ENCODE measurements at regions not wholly inside any gene's neighbourhood (a gene's known extent, or its start where the extent isn't known, plus 50 kb on each side); places are given as distances from the start of the nearest gene placed in this dataset.

DNA sequence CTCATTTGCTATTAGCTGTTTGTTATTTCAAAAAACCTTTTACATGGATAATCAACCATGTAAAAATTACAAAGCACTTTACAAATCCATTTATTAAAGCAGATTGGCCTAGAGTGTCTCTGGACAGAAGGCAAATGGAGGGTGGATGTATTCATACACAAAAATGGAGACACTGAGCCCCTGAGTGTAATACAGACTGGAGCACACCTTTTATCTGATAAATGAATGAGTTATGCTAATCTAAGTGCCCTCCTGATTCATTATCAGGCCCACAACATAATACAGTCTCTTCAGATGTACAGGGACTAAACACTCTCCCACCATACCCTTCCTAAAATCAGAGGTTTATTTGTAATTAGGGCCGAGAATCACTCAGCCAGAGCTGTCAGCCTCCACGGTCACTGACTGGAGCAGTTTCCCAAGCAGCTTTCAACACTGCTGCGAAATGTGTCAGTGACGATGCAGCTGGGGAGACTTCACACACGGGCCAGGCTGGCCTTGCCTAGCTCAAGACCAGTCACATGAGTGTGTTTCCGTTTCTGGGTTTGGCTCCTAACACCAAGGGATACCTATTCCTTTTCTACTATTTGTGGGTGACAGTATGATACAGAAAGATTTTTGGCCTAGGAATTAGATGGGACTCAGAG is 271.8 kb downstream of the ZIC1 start:
- CTCF ChIA-PET = no interaction called here
- Mint-ChIP-seq H3K9me3 (peaks cover 5% of the 10 kb centered on the region), H3K36me3 (ENCODE audit: low read depth) (no peaks in the 10 kb centered on the region), H3K4me1 (ENCODE audit: low read depth) (no peaks in the 10 kb centered on the region), H3K27me3 (no peaks in the 10 kb centered on the region), H3K4me3 (no peak overlapping the region), H3K27ac (no peak overlapping the region)
- DNase-seq (no peak), ATAC-seq (ENCODE audit: poor library complexity) (no peak)
- H3K27me3 ChIP-seq (ENCODE audit: control insufficient read depth in 1 of 2, insufficient read depth in 2 of 2, low read length in 2 of 2) = no peaks in the 10 kb centered on the region
- H3K9me3 ChIP-seq (ENCODE audit: control insufficient read depth in 1 of 2, insufficient read depth in 1 of 2, low read length in 2 of 2) = peaks cover 0 to 4% of the 10 kb centered on the region in 2 experiments
- H3K27ac ChIP-seq (ENCODE audit: low read depth in 1 of 2, low read length in 2 of 2) = no peak overlapping the region
- intact Hi-C loops (cut with DNase I, micrococcal nuclease) = no loop called here
- no peak overlapping the region for H3K4me3 ChIP-seq (ENCODE audit: low read length)
- TF ChIP-seq, protein P1, sequence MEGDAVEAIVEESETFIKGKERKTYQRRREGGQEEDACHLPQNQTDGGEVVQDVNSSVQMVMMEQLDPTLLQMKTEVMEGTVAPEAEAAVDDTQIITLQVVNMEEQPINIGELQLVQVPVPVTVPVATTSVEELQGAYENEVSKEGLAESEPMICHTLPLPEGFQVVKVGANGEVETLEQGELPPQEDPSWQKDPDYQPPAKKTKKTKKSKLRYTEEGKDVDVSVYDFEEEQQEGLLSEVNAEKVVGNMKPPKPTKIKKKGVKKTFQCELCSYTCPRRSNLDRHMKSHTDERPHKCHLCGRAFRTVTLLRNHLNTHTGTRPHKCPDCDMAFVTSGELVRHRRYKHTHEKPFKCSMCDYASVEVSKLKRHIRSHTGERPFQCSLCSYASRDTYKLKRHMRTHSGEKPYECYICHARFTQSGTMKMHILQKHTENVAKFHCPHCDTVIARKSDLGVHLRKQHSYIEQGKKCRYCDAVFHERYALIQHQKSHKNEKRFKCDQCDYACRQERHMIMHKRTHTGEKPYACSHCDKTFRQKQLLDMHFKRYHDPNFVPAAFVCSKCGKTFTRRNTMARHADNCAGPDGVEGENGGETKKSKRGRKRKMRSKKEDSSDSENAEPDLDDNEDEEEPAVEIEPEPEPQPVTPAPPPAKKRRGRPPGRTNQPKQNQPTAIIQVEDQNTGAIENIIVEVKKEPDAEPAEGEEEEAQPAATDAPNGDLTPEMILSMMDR (IDR thresholded peaks at IDR 0.05) = no peak
- no peaks in the 10 kb centered on the region for H3K36me3 ChIP-seq (ENCODE audit: insufficient read depth, low read length)
- POLR2A ChIA-PET = no interaction called here
- no peaks in the 10 kb centered on the region for H3K4me1 ChIP-seq (ENCODE audit: insufficient read depth, low read length)

DNA sequence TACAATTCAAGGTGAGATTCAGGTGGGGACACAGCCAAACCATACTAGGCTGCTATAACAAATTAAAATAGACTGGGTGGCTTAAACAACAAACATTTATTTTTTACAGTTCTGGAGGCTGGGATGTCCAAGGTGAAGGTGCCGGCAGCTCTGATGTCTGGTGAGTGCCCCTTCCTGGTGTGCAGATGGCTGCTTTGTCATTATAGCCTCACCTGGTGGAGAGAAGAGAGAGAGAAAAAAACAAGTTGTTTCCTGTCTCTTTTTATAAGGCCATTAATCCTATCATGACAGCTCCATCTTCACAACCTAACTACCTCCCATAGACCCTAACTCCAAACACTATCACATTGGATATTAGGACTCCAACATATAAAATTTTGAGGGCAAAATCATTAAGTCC is 279.7 kb downstream of the ZIC1 start:
- Histone ChIP-seq H3K36me3 (ENCODE audit: insufficient read depth, low read length) (no peaks in the 10 kb centered on the region), H3K4me1 (ENCODE audit: insufficient read depth, low read length) (no peaks in the 10 kb centered on the region), H3K27ac (ENCODE audit: low read depth in 1 of 2, low read length in 2 of 2) (no peak overlapping the region), H3K9me3 (ENCODE audit: control insufficient read depth in 1 of 2, insufficient read depth in 1 of 2, low read length in 2 of 2) (peaks cover 0 to 4% of the 10 kb centered on the region in 2 experiments), H3K4me3 (ENCODE audit: low read length) (no peak overlapping the region), H3K27me3 (ENCODE audit: control insufficient read depth in 1 of 2, insufficient read depth in 2 of 2, low read length in 2 of 2) (no peaks in the 10 kb centered on the region)
- TF ChIP-seq, protein P1 (IDR thresholded peaks at IDR 0.05) = no peak
- intact Hi-C loops (cut with DNase I, micrococcal nuclease) = no loop called here
- ATAC-seq (ENCODE audit: poor library complexity) (no peak), DNase-seq (no peak)
- H3K36me3 Mint-ChIP-seq (ENCODE audit: low read depth) = no peaks in the 10 kb centered on the region
- no peaks in the 10 kb centered on the region for H3K4me1 Mint-ChIP-seq (ENCODE audit: low read depth)
- CTCF ChIA-PET = no interaction called here
- POLR2A ChIA-PET = no interaction called here
- H3K9me3 Mint-ChIP-seq = peaks cover 6% of the 10 kb centered on the region
- H3K27ac Mint-ChIP-seq = no peak overlapping the region
- H3K4me3 Mint-ChIP-seq = no peak overlapping the region
- H3K27me3 Mint-ChIP-seq = no peaks in the 10 kb centered on the region

DNA sequence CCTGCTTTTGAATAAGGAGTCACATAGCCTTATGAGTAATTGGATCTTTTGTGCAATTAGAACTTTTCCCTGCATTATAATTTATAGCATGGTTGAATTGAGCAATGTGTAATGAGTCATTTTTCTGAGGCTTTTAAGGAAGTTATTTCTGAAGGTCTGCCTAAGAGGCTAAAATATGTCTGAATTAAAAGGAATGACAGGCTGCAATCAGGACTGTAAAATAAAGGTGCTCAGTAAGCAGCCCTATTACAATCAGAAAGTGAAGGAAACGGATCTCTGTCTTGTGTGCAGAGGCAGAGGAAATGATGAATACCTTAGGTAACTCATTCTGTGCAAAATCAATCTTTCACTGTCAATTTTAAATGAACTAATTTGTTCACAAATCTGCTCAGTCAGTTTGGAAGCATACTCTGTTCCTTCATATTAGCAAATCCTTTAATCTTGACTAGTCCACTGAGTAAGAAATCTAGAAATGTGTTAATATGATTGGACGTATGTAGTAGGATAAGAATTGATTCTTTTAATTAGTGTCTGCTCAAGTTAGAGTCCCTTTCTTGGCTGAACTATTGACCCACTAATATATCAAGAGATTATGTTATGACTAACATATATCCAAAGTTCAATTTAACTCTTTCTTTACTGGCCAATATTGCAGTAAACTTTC is 290.1 kb downstream of the ZIC1 start:
- peaks cover 4% of the 10 kb centered on the region for H3K9me3 Mint-ChIP-seq
- intact Hi-C loops (cut with DNase I, micrococcal nuclease) = no loop called here
- ATAC-seq (ENCODE audit: poor library complexity) = no peak
- H3K36me3 Mint-ChIP-seq (ENCODE audit: low read depth) = no peaks in the 10 kb centered on the region
- TF ChIP-seq, protein P1 (IDR thresholded peaks at IDR 0.05) = no peak
- CTCF ChIA-PET = no interaction called here
- no peak overlapping the region for H3K4me3 Mint-ChIP-seq
- no peak overlapping the region for H3K27ac ChIP-seq (ENCODE audit: low read depth in 1 of 2, low read length in 2 of 2)
- no peaks in the 10 kb centered on the region for H3K4me1 ChIP-seq (ENCODE audit: insufficient read depth, low read length)
- H3K27ac Mint-ChIP-seq = no peak overlapping the region
- peak in 2 of 14 experiments; percentile 2 to 33 for DNase-seq
- POLR2A ChIA-PET = no interaction called here
- H3K27me3 Mint-ChIP-seq = no peaks in the 10 kb centered on the region
- no peaks in the 10 kb centered on the region for H3K27me3 ChIP-seq (ENCODE audit: control insufficient read depth in 1 of 2, insufficient read depth in 2 of 2, low read length in 2 of 2)
- H3K4me3 ChIP-seq (ENCODE audit: low read length) = no peak overlapping the region
- H3K4me1 Mint-ChIP-seq (ENCODE audit: low read depth) = no peaks in the 10 kb centered on the region
- H3K9me3 ChIP-seq (ENCODE audit: control insufficient read depth in 1 of 2, insufficient read depth in 1 of 2, low read length in 2 of 2) = peaks cover 0 to 5% of the 10 kb centered on the region in 2 experiments
- no peaks in the 10 kb centered on the region for H3K36me3 ChIP-seq (ENCODE audit: insufficient read depth, low read length)

Data from CD4-positive, alpha-beta T cell (primary cell).